D341Med (cell line): ENCODE measurements at regions not wholly inside any gene's neighbourhood (a gene's known extent, or its start where the extent isn't known, plus 50 kb on each side); places are given as distances from the start of the nearest gene placed in this dataset.
"Not testable (repeated sequence)": the region's sequence is repeated elsewhere in the genome, so short reads cannot be mapped to it uniquely, and the experiment has no call there.

Source experiments
- DNase-seq: peaks from one replicate; pipeline ENCODE4 v3.0.0; 2012; ENCODE audit warnings: low spot score

GRCh38 chr14:44453433-44454171 lies 53.5 kb downstream of the FSCB start:
- no peak for DNase-seq

- not testable (repeated sequence) for DNase-seq
Observed at GRCh38 chr14:44450232-44450631, 56.9 kb downstream of the FSCB start.

- DNase-seq: no peak
Observed at GRCh38 chr14:44449680-44450079, 57.4 kb downstream of the FSCB start.

GRCh38 chr14:44448951-44449358 lies 58.1 kb downstream of the FSCB start:
- DNase-seq: no peak

- DNase-seq: no peak
Observed at GRCh38 chr14:44446965-44447364, 60.1 kb downstream of the FSCB start.

- DNase-seq: no peak
Observed at GRCh38 chr14:44444454-44444853, 62.6 kb downstream of the FSCB start.

- no peak for DNase-seq
Observed at GRCh38 chr14:44438936-44439335, 68.1 kb downstream of the FSCB start.

- no peak for DNase-seq
Observed at GRCh38 chr14:44438221-44438620, 68.9 kb downstream of the FSCB start.

GRCh38 chr14:44436458-44436857 lies 70.6 kb downstream of the FSCB start:
- DNase-seq: no peak

GRCh38 chr14:44428231-44428945 lies 78.7 kb downstream of the FSCB start:
- no peak for DNase-seq

- no peak for DNase-seq
Observed at GRCh38 chr14:44422699-44423098, 84.4 kb downstream of the FSCB start.

- DNase-seq: no peak
Observed at GRCh38 chr14:44420226-44420625, 86.9 kb downstream of the FSCB start.

- DNase-seq: no peak
Observed at GRCh38 chr14:44418856-44419255, 88.2 kb downstream of the FSCB start.

GRCh38 chr14:44417809-44418208 lies 89.3 kb downstream of the FSCB start:
- DNase-seq: no peak

- no peak for DNase-seq
Observed at GRCh38 chr14:44414646-44415045, 92.4 kb downstream of the FSCB start.

- DNase-seq: no peak
Observed at GRCh38 chr14:44412858-44413569, 94.1 kb downstream of the FSCB start.

- DNase-seq: no peak
Observed at GRCh38 chr14:44405011-44405486, 102.0 kb downstream of the FSCB start.

GRCh38 chr14:44404599-44404998 lies 102.5 kb downstream of the FSCB start:
- no peak for DNase-seq

- no peak for DNase-seq
Observed at GRCh38 chr14:44404036-44404435, 103.0 kb downstream of the FSCB start.

- no peak for DNase-seq
Observed at GRCh38 chr14:44403193-44403592, 103.9 kb downstream of the FSCB start.

- DNase-seq: no peak
Observed at GRCh38 chr14:44396226-44396625, 110.9 kb downstream of the FSCB start.

- no peak for DNase-seq
Observed at GRCh38 chr14:44392984-44393383, 114.1 kb downstream of the FSCB start.

- no peak for DNase-seq
Observed at GRCh38 chr14:44388306-44388705, 118.8 kb downstream of the FSCB start.
